Gastroesophageal sphincter (tissue), 4 donors: ENCODE measurements at regions not wholly inside any gene's neighbourhood (a gene's known extent, or its start where the extent isn't known, plus 50 kb on each side); places are given as distances from the start of the nearest gene placed in this dataset.

Experiments used
- ATAC-seq: fragments of 150-250 bp; one replicate; pipeline ENCODE4 v1.9.1; 2016; ENCODE audit warnings: mild to moderate bottlenecking, moderate library complexity
- H3K27ac ChIP-seq, 4 donors: fragments of 200-600 bp; sonication (generic) in 3 of 4; 1 replicate in 3 of 4; 2 replicates in 1 of 4; pipeline ENCODE4 v1.5.1; 2016 to 2019
- H3K27me3 ChIP-seq: fragments of 200-600 bp; sonication (generic); one replicate; pipeline ENCODE4 v1.5.1; 2019
- H3K36me3 ChIP-seq, 2 donors: fragments of 200-600 bp; sonication (generic); one replicate each; pipeline ENCODE4 v1.5.1; 2019; ENCODE audit warnings: control low read depth in 1 of 2
- H3K4me1 ChIP-seq, 3 donors: fragments of 200-600 bp; sonication (generic); 1 replicate in 2 of 3; 2 replicates in 1 of 3; pipeline ENCODE4 v1.5.1; 2016 to 2019; ENCODE audit warnings: control low read depth in 2 of 3
- H3K4me3 ChIP-seq, 2 donors: fragments of 200-600 bp; sonication (generic); one replicate each; pipeline ENCODE4 v1.5.1; 2019; ENCODE audit warnings: mild to moderate bottlenecking in 1 of 2, moderate library complexity in 1 of 2
- H3K9me3 ChIP-seq, 3 donors: fragments of 200-600 bp; sonication (generic); one replicate each; pipeline ENCODE4 v1.5.1; 2017 to 2019; ENCODE audit warnings: control low read depth in 2 of 3
- CTCF ChIP-seq, 4 experiments: fragments of 200-600 bp in 2 of 4; fragments of 450-650 bp in 2 of 4; sonication (generic) in 1 of 4; IDR thresholded peaks; one replicate each; pipeline ENCODE4 v1.5.1; 2017 to 2019; ENCODE audit warnings: antibody characterized with exemption in 4 of 4, mild to moderate bottlenecking in 2 of 4, moderate library complexity in 2 of 4
- EP300 ChIP-seq: sonication (generic); formaldehyde crosslinking; IDR thresholded peaks from one replicate; pipeline ENCODE4 v1.6.1; 2017; ENCODE audit warnings: antibody characterized with exemption, mild to moderate bottlenecking
- POLR2A ChIP-seq, 2 donors: fragments of 450-650 bp; IDR thresholded peaks; one replicate each; pipeline ENCODE4 v1.6.1; 2017; ENCODE audit warnings: antibody characterized with exemption in 2 of 2, mild to moderate bottlenecking in 2 of 2, moderate library complexity in 1 of 2
- POLR2AphosphoS5 ChIP-seq: sonication (generic); formaldehyde crosslinking; IDR thresholded peaks from one replicate; pipeline ENCODE4 v1.6.1; 2017; ENCODE audit warnings: antibody characterized with exemption
- WGBS, 2 donors: methylation state at CpG; one replicate each; pipeline ENCODE4 v1.1.5; 2018; ENCODE audit warnings: low coverage in 1 of 2; 5-methylcytosine and 5-hydroxymethylcytosine counted together

GRCh38 chr3:6568999-6569493, 291.9 kb upstream of the GRM7 start:
- ATAC-seq: no peak
- TF ChIP-seq EP300 (no peak), POLR2A (IDR thresholded peaks at IDR 0.05) (no peak), CTCF (IDR thresholded peaks at IDR 0.05) (no peak), POLR2AphosphoS5 (no peak)
- Histone ChIP-seq H3K4me1 (no peaks in the 10 kb centered on the region), H3K36me3 (no peaks in the 10 kb centered on the region), H3K9me3 (no peaks in the 10 kb centered on the region), H3K4me3 (no peak overlapping the region), H3K27me3 (no peaks in the 10 kb centered on the region), H3K27ac (no peak overlapping the region)
- WGBS, 2 donors: 73 to 89% methylated on average over 3 of the region's 3 CpGs

- no peak for ATAC-seq
- TF ChIP-seq POLR2A (IDR thresholded peaks at IDR 0.05) (no peak), CTCF (IDR thresholded peaks at IDR 0.05) (no peak), POLR2AphosphoS5 (no peak), EP300 (no peak)
- 77 to 100% methylated on average over 1 to 3 of the region's 3 CpGs for WGBS, 2 donors
Measured at GRCh38 chr3:6571448-6571847, 289.5 kb upstream of the GRM7 start.

GRCh38 chr3:6577584-6577983, 283.3 kb upstream of the GRM7 start:
- no peak for ATAC-seq
- peaks cover 0 to 4% (median 0%) of the 10 kb centered on the region in 3 donors for H3K9me3 ChIP-seq
- H3K36me3 ChIP-seq: no peaks in the 10 kb centered on the region
- H3K27ac ChIP-seq: no peak overlapping the region
- no peaks in the 10 kb centered on the region for H3K27me3 ChIP-seq
- H3K4me1 ChIP-seq: no peaks in the 10 kb centered on the region
- no peak overlapping the region for H3K4me3 ChIP-seq
- TF ChIP-seq POLR2AphosphoS5: no peak
- TF ChIP-seq CTCF (IDR thresholded peaks at IDR 0.05): no peak
- TF ChIP-seq POLR2A (IDR thresholded peaks at IDR 0.05): no peak
- TF ChIP-seq EP300: no peak

More at GRCh38 chr3:6571448-6571847, 289.5 kb upstream of the GRM7 start:
- no peak overlapping the region for H3K4me3 ChIP-seq
- no peak overlapping the region for H3K27ac ChIP-seq
- no peaks in the 10 kb centered on the region for H3K27me3 ChIP-seq
- H3K36me3 ChIP-seq: no peaks in the 10 kb centered on the region
- no peaks in the 10 kb centered on the region for H3K4me1 ChIP-seq
- no peaks in the 10 kb centered on the region for H3K9me3 ChIP-seq

GRCh38 chr3:6578526-6578925, 282.4 kb upstream of the GRM7 start:
- no peak for ATAC-seq
- no peaks in the 10 kb centered on the region for H3K4me1 ChIP-seq
- WGBS, 2 donors: 50 to 69% methylated on average over 1 of the region's 1 CpG

GRCh38 chr3:6580808-6581207, 280.1 kb upstream of the GRM7 start:
- no peak for TF ChIP-seq CTCF (IDR thresholded peaks at IDR 0.05)
- no peak for TF ChIP-seq POLR2AphosphoS5
- no peak for TF ChIP-seq POLR2A (IDR thresholded peaks at IDR 0.05)
- TF ChIP-seq EP300: no peak
- Histone ChIP-seq H3K36me3 (no peaks in the 10 kb centered on the region), H3K4me1 (no peaks in the 10 kb centered on the region), H3K27ac (no peak overlapping the region), H3K27me3 (no peaks in the 10 kb centered on the region), H3K4me3 (no peak overlapping the region), H3K9me3 (peaks cover 0 to 4% (median 0%) of the 10 kb centered on the region in 3 donors)
- no peak for ATAC-seq
- WGBS, 2 donors: 73 to 75% methylated on average over 2 of the region's 2 CpGs

More at GRCh38 chr3:6578526-6578925, 282.4 kb upstream of the GRM7 start:
- H3K9me3 ChIP-seq: peaks cover 0 to 4% (median 0%) of the 10 kb centered on the region in 3 donors
- no peaks in the 10 kb centered on the region for H3K27me3 ChIP-seq
- no peak for TF ChIP-seq POLR2A (IDR thresholded peaks at IDR 0.05)
- H3K4me3 ChIP-seq: no peak overlapping the region
- H3K27ac ChIP-seq: no peak overlapping the region
- H3K36me3 ChIP-seq: no peaks in the 10 kb centered on the region
